ENCODE measurements at regions not wholly inside any gene's neighbourhood (a gene's known extent, or its start where the extent isn't known, plus 50 kb on each side); places are given as distances from the start of the nearest gene placed in this dataset.

DNA sequence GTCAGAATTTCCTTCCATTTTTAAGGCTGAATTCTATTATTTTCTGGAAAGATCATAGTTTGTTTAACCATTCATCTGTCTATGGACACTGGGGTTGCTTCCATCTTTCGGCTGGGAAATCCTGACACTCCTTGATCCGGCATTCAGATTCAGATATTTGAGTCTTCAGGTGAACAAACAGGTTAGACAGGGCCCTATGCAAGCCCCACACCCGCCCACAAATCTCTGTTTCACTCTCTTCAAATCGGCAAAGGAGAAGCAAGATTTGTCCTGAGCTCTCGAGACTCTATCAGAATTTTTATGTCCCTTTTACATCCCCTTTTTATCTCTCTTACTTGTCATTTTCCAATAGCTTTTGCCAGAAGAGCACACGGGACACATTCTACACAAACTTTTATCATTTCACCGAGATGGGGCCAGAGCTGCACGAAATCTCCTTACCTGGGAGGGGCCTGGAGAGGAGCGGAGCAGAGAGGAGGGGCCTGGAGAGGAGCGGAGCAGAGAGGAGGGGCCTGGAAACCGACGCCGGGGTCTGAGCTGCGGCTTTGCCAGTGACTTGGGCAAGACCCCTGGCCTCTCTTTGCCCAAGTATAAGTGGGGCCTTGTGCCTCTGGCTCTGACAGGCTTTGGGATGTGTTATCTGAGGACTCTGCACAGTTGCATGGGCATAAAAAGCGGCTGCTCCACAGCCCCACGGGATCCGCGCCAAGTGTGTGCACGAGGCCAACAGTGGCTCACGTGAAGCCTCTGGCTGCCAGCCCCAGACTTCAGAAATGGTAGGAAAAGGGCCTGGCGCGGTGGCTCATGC is 54.3 kb upstream of the RBFOX3 start:
- Histone ChIP-seq H3K23ac (ENCODE audit: insufficient read length, low read depth, low read length) (no peak overlapping the region), H3K27me3 (ENCODE audit: insufficient read depth, low read length) (peaks cover 2% of the 10 kb centered on the region; the same call in 1 of the 2 replicates), H3K23me2 (ENCODE audit: insufficient read length, low read depth, low read length, poor library complexity, severe bottlenecking) (no peaks in the 10 kb centered on the region), H2BK15ac (ENCODE audit: low read depth, low read length) (no peak overlapping the region), H3K79me1 (ENCODE audit: insufficient read depth, low read depth, low read length, poor library complexity, severe bottlenecking) (no peaks in the 10 kb centered on the region), H4K20me1 (ENCODE audit: control insufficient read depth, insufficient read depth, insufficient read length) (no peaks in the 10 kb centered on the region), H2BK12ac (ENCODE audit: insufficient read length, low read depth, low read length) (no peak overlapping the region), H3T11ph (ENCODE audit: low read length) (no peak overlapping the region), H3K79me2 (ENCODE audit: insufficient read depth, low read length) (no peaks in the 10 kb centered on the region), H3K9ac (ENCODE audit: extremely low read depth, insufficient read length, low read length) (no peak overlapping the region), H3K56ac (ENCODE audit: insufficient read length, low read depth, low read length) (no peak overlapping the region), H3K18ac (ENCODE audit: insufficient read length, low read depth, low read length) (peak overlapping the region; percentile 88), H3K14ac (ENCODE audit: insufficient read depth, low read length) (no peak overlapping the region), H3K4me1 (ENCODE audit: insufficient read depth, low read length) (peaks cover 2% of the 10 kb centered on the region; the same call in 1 of the 2 replicates), H2BK120ac (ENCODE audit: low read depth, low read length, poor library complexity, severe bottlenecking) (no peak overlapping the region), H3K27ac (ENCODE audit: insufficient read length, low read depth, low read length) (no peak overlapping the region), H2AK5ac (ENCODE audit: insufficient read length, low read length) (no peak overlapping the region), H3K4ac (ENCODE audit: low read depth, low read length) (no peak overlapping the region), H4K91ac (ENCODE audit: insufficient read length, low read depth, low read length) (no peak overlapping the region), H4K8ac (replicated peaks; ENCODE audit: insufficient read length, low read depth, low read length) (no peak overlapping the region), H2AFZ (ENCODE audit: low read length) (no peak overlapping the region), H3K4me2 (ENCODE audit: insufficient read depth, insufficient read length, low read length) (peak overlapping the region; percentile 29), H2BK5ac (ENCODE audit: insufficient read length, low read length) (no peak overlapping the region), H4K5ac (ENCODE audit: insufficient read length, low read depth, low read length) (no peak overlapping the region), H2BK20ac (ENCODE audit: low read depth, low read length, poor library complexity, severe bottlenecking) (no peak overlapping the region), H3K9me3 (ENCODE audit: control insufficient read depth, low read depth, low read length) (no peaks in the 10 kb centered on the region)
- Mint-ChIP-seq H3K4me1 (peaks cover 13 to 40% of the 10 kb centered on the region in 2 experiments), H3K9me3 (peaks cover 16 to 24% of the 10 kb centered on the region in 2 experiments), H3K4me3 (peak overlapping the region; percentile 56 to 70), H3K36me3 (ENCODE audit: insufficient read depth in 1 of 3, low read depth in 3 of 3) (peaks cover 2 to 19% (median 7%) of the 10 kb centered on the region in 3 experiments; a peak in 5 of 7 replicates), H3K27ac (peak overlapping the region in 1 of 3 experiments; percentile 44; a peak in 1 of 7 replicates), H3K27me3 (ENCODE audit: low read depth) (peaks cover 48% of the 10 kb centered on the region)
- WGBS (ENCODE audit: extremely low coverage, insufficient read length, low lambda C conversion rate): no CpG with 5 or more reads among the region's 22 CpGs
- DNase-seq: peak; percentile 82
- TF ChIP-seq, protein P1, sequence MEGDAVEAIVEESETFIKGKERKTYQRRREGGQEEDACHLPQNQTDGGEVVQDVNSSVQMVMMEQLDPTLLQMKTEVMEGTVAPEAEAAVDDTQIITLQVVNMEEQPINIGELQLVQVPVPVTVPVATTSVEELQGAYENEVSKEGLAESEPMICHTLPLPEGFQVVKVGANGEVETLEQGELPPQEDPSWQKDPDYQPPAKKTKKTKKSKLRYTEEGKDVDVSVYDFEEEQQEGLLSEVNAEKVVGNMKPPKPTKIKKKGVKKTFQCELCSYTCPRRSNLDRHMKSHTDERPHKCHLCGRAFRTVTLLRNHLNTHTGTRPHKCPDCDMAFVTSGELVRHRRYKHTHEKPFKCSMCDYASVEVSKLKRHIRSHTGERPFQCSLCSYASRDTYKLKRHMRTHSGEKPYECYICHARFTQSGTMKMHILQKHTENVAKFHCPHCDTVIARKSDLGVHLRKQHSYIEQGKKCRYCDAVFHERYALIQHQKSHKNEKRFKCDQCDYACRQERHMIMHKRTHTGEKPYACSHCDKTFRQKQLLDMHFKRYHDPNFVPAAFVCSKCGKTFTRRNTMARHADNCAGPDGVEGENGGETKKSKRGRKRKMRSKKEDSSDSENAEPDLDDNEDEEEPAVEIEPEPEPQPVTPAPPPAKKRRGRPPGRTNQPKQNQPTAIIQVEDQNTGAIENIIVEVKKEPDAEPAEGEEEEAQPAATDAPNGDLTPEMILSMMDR (conservative IDR thresholded peaks at IDR 0.05): no peak
